CD14-positive monocyte (primary cell): ENCODE measurements at regions not wholly inside any gene's neighbourhood (a gene's known extent, or its start where the extent isn't known, plus 50 kb on each side); places are given as distances from the start of the nearest gene placed in this dataset.

ENCODE experiments used
- DNase-seq, 3 donors: peaks; one replicate each; pipeline ENCODE4 v3.0.0-alpha.2; 2011 to 2022
- H2AFZ ChIP-seq: 2 replicates; pipeline ENCODE4 v1.6.0; 2012; ENCODE audit warnings: mild to moderate bottlenecking, low read depth, low read length, inconsistent platforms; ENCODE audit not compliant: insufficient read depth, poor library complexity, severe bottlenecking
- H3K27ac ChIP-seq, 2 donors: 1 replicate in 1 of 2; 2 replicates in 1 of 2; pipeline ENCODE4 v1.5.1; 2012 to 2013; ENCODE audit warnings: low read length in 2 of 2, control low read depth in 1 of 2, inconsistent platforms in 1 of 2, low read depth in 1 of 2, mild to moderate bottlenecking in 1 of 2
- H3K27me3 ChIP-seq, 2 donors: one replicate each; pipeline versions ENCODE4 v1.6.0 to v1.6.1; 2011 to 2013; ENCODE audit warnings: low read length in 2 of 2; ENCODE audit not compliant: control insufficient read depth in 2 of 2, insufficient read depth in 2 of 2
- H3K36me3 ChIP-seq, 2 donors: replicated peaks in 1 of 2; 1 replicate in 1 of 2; 2 replicates in 1 of 2; pipeline versions ENCODE4 v1.5.1 to v1.6.1; 2012 to 2013; ENCODE audit warnings: low read length in 2 of 2, control low read depth in 1 of 2, inconsistent platforms in 1 of 2, mild to moderate bottlenecking in 1 of 2; ENCODE audit not compliant: insufficient read depth in 2 of 2, control insufficient read depth in 1 of 2
- H3K4me1 ChIP-seq, 2 donors: 1 replicate in 1 of 2; 2 replicates in 1 of 2; pipeline versions ENCODE4 v1.5.1 to v1.6.1; 2012 to 2013; ENCODE audit warnings: low read length in 2 of 2, control low read depth in 1 of 2, inconsistent platforms in 1 of 2, mild to moderate bottlenecking in 1 of 2, moderate library complexity in 1 of 2; ENCODE audit not compliant: insufficient read depth in 2 of 2, control insufficient read depth in 1 of 2
- H3K4me2 ChIP-seq: replicated peaks from 2 replicates; pipeline ENCODE3; 2012; ENCODE audit warnings: low read length, moderate library complexity, mild to moderate bottlenecking; ENCODE audit not compliant: poor library complexity, severe bottlenecking; ENCODE audit errors: extremely low read depth
- H3K4me3 ChIP-seq, 3 experiments: fragments of 200-600 bp in 1 of 3; sonication (generic) in 1 of 3; replicated peaks in 1 of 3; 1 replicate in 2 of 3; 2 replicates in 1 of 3; pipeline ENCODE4 v1.5.1; 2011 to 2013; ENCODE audit warnings: low read length in 3 of 3, mild to moderate bottlenecking in 3 of 3, control low read depth in 2 of 3, low read depth in 2 of 3, inconsistent platforms in 1 of 3, moderate library complexity in 1 of 3
- H3K79me2 ChIP-seq: 2 replicates; pipeline ENCODE4 v1.6.0; 2012; ENCODE audit warnings: mild to moderate bottlenecking, control low read depth, inconsistent platforms, low read length, moderate library complexity; ENCODE audit not compliant: insufficient read depth
- H3K9ac ChIP-seq: 2 replicates; pipeline ENCODE4 v1.6.0; 2017; ENCODE audit warnings: low read length, mild to moderate bottlenecking; ENCODE audit not compliant: insufficient read depth, poor library complexity, severe bottlenecking
- H3K9me3 ChIP-seq, 2 donors: replicated peaks in 1 of 2; 1 replicate in 1 of 2; 2 replicates in 1 of 2; pipeline versions ENCODE4 v1.5.1 to v1.6.1; 2012 to 2013; ENCODE audit warnings: low read length in 2 of 2, control low read depth in 1 of 2; ENCODE audit not compliant: control insufficient read depth in 1 of 2, insufficient read depth in 1 of 2
- H4K20me1 ChIP-seq: 2 replicates; pipeline ENCODE4 v1.6.0; 2012; ENCODE audit warnings: mild to moderate bottlenecking, low read length, control low read depth, moderate library complexity; ENCODE audit not compliant: insufficient read depth
- H3K27ac Mint-ChIP-seq, 7 donors: one replicate each; pipeline ENCODE4 v1.8.0; 2020; ENCODE audit warnings: mild to moderate bottlenecking in 7 of 7, mixed read lengths in 7 of 7, moderate library complexity in 6 of 7, inconsistent platforms in 2 of 7
- H3K27me3 Mint-ChIP-seq, 3 donors: one replicate each; pipeline ENCODE4 v1.8.0; 2021 to 2022; ENCODE audit warnings: low read depth in 3 of 3, mild to moderate bottlenecking in 3 of 3, mixed read lengths in 3 of 3, moderate library complexity in 3 of 3, inconsistent platforms in 1 of 3
- H3K36me3 Mint-ChIP-seq, 2 donors: one replicate each; pipeline ENCODE4 v1.8.0; 2020; ENCODE audit warnings: mixed read lengths in 2 of 2, inconsistent platforms in 1 of 2, mild to moderate bottlenecking in 1 of 2
- H3K4me1 Mint-ChIP-seq: one replicate; pipeline ENCODE4 v1.8.0; 2020; ENCODE audit warnings: mild to moderate bottlenecking, mixed read lengths
- H3K4me3 Mint-ChIP-seq, 2 donors: one replicate each; pipeline ENCODE4 v1.8.0; 2020; ENCODE audit warnings: mild to moderate bottlenecking in 2 of 2, mixed read lengths in 2 of 2, moderate library complexity in 1 of 2
- H3K9me3 Mint-ChIP-seq, 7 donors: one replicate each; pipeline ENCODE4 v1.8.0; 2020 to 2022; ENCODE audit warnings: mixed read lengths in 7 of 7, mild to moderate bottlenecking in 6 of 7, moderate library complexity in 6 of 7, inconsistent platforms in 2 of 7
- CTCF ChIP-seq: fragments of 200-600 bp; IDR thresholded peaks from one replicate; pipeline ENCODE4 v1.8.0; 2022; ENCODE audit warnings: antibody characterized with exemption, mild to moderate bottlenecking
- WGBS: methylation state at CpG from one replicate; pipeline ENCODE4 v1.1.5; 2013; ENCODE audit warnings: missing lambda C conversion rate; ENCODE audit not compliant: insufficient coverage; 5-methylcytosine and 5-hydroxymethylcytosine counted together
- intact Hi-C, 2 donors: fragments of 100-400 bp; cut with micrococcal nuclease; formaldehyde crosslinking; loops; one replicate each; pipeline versions ENCODE4 v1.15.0 to v1.15.1; 2023

GRCh38 chr1:239239529-239239928, 146.8 kb upstream of the CHRM3 start:
- peaks cover 0 to 3% (median 0%) of the 10 kb centered on the region in 7 donors for H3K9me3 Mint-ChIP-seq
- no peak overlapping the region for H2AFZ ChIP-seq
- H3K4me1 Mint-ChIP-seq = no peaks in the 10 kb centered on the region
- no peak overlapping the region for H3K27ac Mint-ChIP-seq
- TF ChIP-seq CTCF = no peak
- no peaks in the 10 kb centered on the region for H3K36me3 ChIP-seq
- no peaks in the 10 kb centered on the region for H3K79me2 ChIP-seq
- H3K4me3 ChIP-seq = no peak overlapping the region
- H4K20me1 ChIP-seq = no peaks in the 10 kb centered on the region
- no peaks in the 10 kb centered on the region for H3K9me3 ChIP-seq
- intact Hi-C loops = no loop called here
- no peak overlapping the region for H3K9ac ChIP-seq
- DNase-seq = no peak
- no peak overlapping the region for H3K4me3 Mint-ChIP-seq
- H3K4me2 ChIP-seq = no peak overlapping the region
- H3K27ac ChIP-seq = no peak overlapping the region
- no peaks in the 10 kb centered on the region for H3K27me3 ChIP-seq
- H3K27me3 Mint-ChIP-seq = peaks cover 0 to 2% (median 0%) of the 10 kb centered on the region in 3 donors
- no peaks in the 10 kb centered on the region for H3K36me3 Mint-ChIP-seq
- H3K4me1 ChIP-seq = no peaks in the 10 kb centered on the region

- Mint-ChIP-seq H3K4me3 (no peak overlapping the region), H3K36me3 (no peaks in the 10 kb centered on the region), H3K4me1 (peaks cover 6% of the 10 kb centered on the region), H3K27me3 (peaks cover 0 to 2% (median 0%) of the 10 kb centered on the region in 3 donors), H3K9me3 (peaks cover 0 to 3% (median 0%) of the 10 kb centered on the region in 7 donors), H3K27ac (no peak overlapping the region)
- H3K4me1 ChIP-seq = no peaks in the 10 kb centered on the region
- H3K27me3 ChIP-seq = no peaks in the 10 kb centered on the region
- no peak overlapping the region for H2AFZ ChIP-seq
- H3K36me3 ChIP-seq = no peaks in the 10 kb centered on the region
- no peaks in the 10 kb centered on the region for H3K9me3 ChIP-seq
- intact Hi-C loops = no loop called here
- H4K20me1 ChIP-seq = no peaks in the 10 kb centered on the region
- no peaks in the 10 kb centered on the region for H3K79me2 ChIP-seq
- 95% methylated on average over 8 of the region's 9 CpGs for WGBS
- no peak overlapping the region for H3K4me3 ChIP-seq
- H3K27ac ChIP-seq = no peak overlapping the region
- no peak for TF ChIP-seq CTCF
- no peak overlapping the region for H3K4me2 ChIP-seq
- DNase-seq = no peak
- no peak overlapping the region for H3K9ac ChIP-seq
Measured at GRCh38 chr1:239237912-239238311, 148.5 kb upstream of the CHRM3 start.
